Upper lobe of left lung (tissue), 4 donors: ENCODE measurements at regions not wholly inside any gene's neighbourhood (a gene's known extent, or its start where the extent isn't known, plus 50 kb on each side); places are given as distances from the start of the nearest gene placed in this dataset.

Source experiments
- CTCF ChIP-seq, 6 experiments: fragments of 450-650 bp in 4 of 6; fragments of 200-600 bp in 2 of 6; sonication (generic) in 2 of 6; IDR thresholded peaks; one replicate each; pipeline ENCODE4 v1.5.1; 2016 to 2019; ENCODE audit warnings: antibody characterized with exemption in 6 of 6
- EP300 ChIP-seq, 4 donors: sonication (generic); formaldehyde crosslinking; IDR thresholded peaks; one replicate each; pipeline ENCODE4 v1.5.1; 2017; ENCODE audit warnings: antibody characterized with exemption in 4 of 4, control low read depth in 2 of 4
- POLR2A ChIP-seq, 4 donors: fragments of 450-650 bp; IDR thresholded peaks; one replicate each; pipeline ENCODE4 v1.5.1; 2016 to 2017; ENCODE audit warnings: antibody characterized with exemption in 4 of 4, mild to moderate bottlenecking in 2 of 4
- POLR2AphosphoS5 ChIP-seq, 2 donors: sonication (generic); formaldehyde crosslinking; IDR thresholded peaks; one replicate each; pipeline ENCODE4 v1.5.1; 2017; ENCODE audit warnings: antibody characterized with exemption in 2 of 2

- TF ChIP-seq CTCF (IDR thresholded peaks at IDR 0.05) (no peak), POLR2AphosphoS5 (IDR thresholded peaks at IDR 0.05) (no peak), POLR2A (IDR thresholded peaks at IDR 0.05) (no peak), EP300 (IDR thresholded peaks at IDR 0.05) (no peak)
Measured at GRCh38 chr14:101377069-101377468, 184.2 kb upstream of the DIO3 start.
